Esophagus muscularis mucosa (tissue), 4 donors: ENCODE measurements at regions not wholly inside any gene's neighbourhood (a gene's known extent, or its start where the extent isn't known, plus 50 kb on each side); places are given as distances from the start of the nearest gene placed in this dataset.

ENCODE experiments used
- CTCF ChIP-seq, 3 experiments: fragments of 200-600 bp in 2 of 3; fragments of 450-650 bp in 1 of 3; sonication (generic) in 2 of 3; IDR thresholded peaks; one replicate each; pipeline ENCODE4 v1.5.1; 2017 to 2019; ENCODE audit warnings: antibody characterized with exemption in 3 of 3, mild to moderate bottlenecking in 2 of 3, moderate library complexity in 1 of 3
- EP300 ChIP-seq: sonication (generic); formaldehyde crosslinking; IDR thresholded peaks from one replicate; pipeline ENCODE4 v1.6.1; 2017; ENCODE audit warnings: antibody characterized with exemption
- POLR2A ChIP-seq: fragments of 450-650 bp; IDR thresholded peaks from one replicate; pipeline ENCODE4 v1.6.1; 2017; ENCODE audit warnings: antibody characterized with exemption, moderate library complexity, mild to moderate bottlenecking, low read depth
- POLR2AphosphoS5 ChIP-seq, 2 donors: sonication (generic); formaldehyde crosslinking; IDR thresholded peaks; one replicate each; pipeline ENCODE4 v1.6.1; 2017; ENCODE audit warnings: antibody characterized with exemption in 2 of 2

DNA sequence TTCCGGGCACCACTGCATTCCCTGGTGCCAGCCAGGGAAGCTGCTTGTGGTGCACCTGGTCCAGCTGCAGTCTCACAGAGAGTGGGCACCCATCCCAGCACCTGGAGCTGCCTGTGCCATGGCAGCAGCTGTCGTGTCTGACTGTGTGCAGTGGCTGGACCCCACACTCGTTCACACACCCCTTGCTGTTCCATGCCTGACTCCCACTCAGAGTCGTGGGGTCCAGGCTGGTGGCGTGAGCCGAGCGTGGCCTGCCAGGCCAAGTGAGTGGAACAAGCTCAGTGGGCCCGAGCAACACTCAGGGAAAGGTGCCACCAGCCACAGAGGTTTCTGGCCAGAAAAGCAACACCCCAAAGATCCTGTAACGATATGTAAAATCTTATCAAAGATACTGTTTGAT, 97.2 kb upstream of the KCNK1 start:
- no peak for TF ChIP-seq CTCF (IDR thresholded peaks at IDR 0.05)
- no peak for TF ChIP-seq POLR2AphosphoS5 (IDR thresholded peaks at IDR 0.05)
- TF ChIP-seq EP300: no peak
- TF ChIP-seq POLR2A: no peak
